ENCODE measurements at regions not wholly inside any gene's neighbourhood (a gene's known extent, or its start where the extent isn't known, plus 50 kb on each side); places are given as distances from the start of the nearest gene placed in this dataset.

- H3K4me3 ChIP-seq (ENCODE audit: low read length): no peak overlapping the region
- H3K27me3 ChIP-seq (ENCODE audit: control insufficient read depth, insufficient read depth, low read length): no peaks in the 10 kb centered on the region
- WGBS (ENCODE audit: insufficient coverage): no CpG with 5 or more reads among the region's 2 CpGs
- H3K36me3 ChIP-seq (ENCODE audit: control insufficient read depth, insufficient read depth, low read length): no peaks in the 10 kb centered on the region
- no peak for DNase-seq
- no peaks in the 10 kb centered on the region for H3K4me1 ChIP-seq (ENCODE audit: control insufficient read depth, insufficient read depth, low read length)
- no peaks in the 10 kb centered on the region for H3K9me3 ChIP-seq (replicated peaks; ENCODE audit: control insufficient read depth, low read depth, low read length)
- no peak overlapping the region for H3K27ac ChIP-seq (ENCODE audit: low read length)
Measured at GRCh38 chr3:98977520-98977919, 76.0 kb upstream of the DCBLD2 start.

GRCh38 chr3:98974442-98974841 lies 72.9 kb upstream of the DCBLD2 start:
- Histone ChIP-seq H3K4me1 (ENCODE audit: control insufficient read depth, insufficient read depth, low read length) (no peaks in the 10 kb centered on the region), H3K36me3 (ENCODE audit: control insufficient read depth, insufficient read depth, low read length) (no peaks in the 10 kb centered on the region), H3K27ac (ENCODE audit: low read length) (no peak overlapping the region), H3K4me3 (ENCODE audit: low read length) (no peak overlapping the region), H3K9me3 (replicated peaks; ENCODE audit: control insufficient read depth, low read depth, low read length) (no peaks in the 10 kb centered on the region), H3K27me3 (ENCODE audit: control insufficient read depth, insufficient read depth, low read length) (no peaks in the 10 kb centered on the region)
- no peak for DNase-seq

- no peak overlapping the region for H3K27ac ChIP-seq (ENCODE audit: low read length)
- WGBS (ENCODE audit: insufficient coverage): no CpG with 5 or more reads among the region's 3 CpGs
Measured at GRCh38 chr3:98972720-98973119, 71.2 kb upstream of the DCBLD2 start.

GRCh38 chr3:98972155-98972554 lies 70.7 kb upstream of the DCBLD2 start:
- DNase-seq: peak; percentile 73
- peak overlapping the region; percentile 7 for H3K27ac ChIP-seq (ENCODE audit: low read length)
- H3K4me1 ChIP-seq (ENCODE audit: control insufficient read depth, insufficient read depth, low read length): peaks cover 2% of the 10 kb centered on the region
- no peaks in the 10 kb centered on the region for H3K27me3 ChIP-seq (ENCODE audit: control insufficient read depth, insufficient read depth, low read length)
- no peak overlapping the region for H3K4me3 ChIP-seq (ENCODE audit: low read length)
- no CpG with 5 or more reads among the region's 2 CpGs for WGBS (ENCODE audit: insufficient coverage)
- H3K9me3 ChIP-seq (replicated peaks; ENCODE audit: control insufficient read depth, low read depth, low read length): no peaks in the 10 kb centered on the region
- no peaks in the 10 kb centered on the region for H3K36me3 ChIP-seq (ENCODE audit: control insufficient read depth, insufficient read depth, low read length)

More at GRCh38 chr3:98972720-98973119, 71.2 kb upstream of the DCBLD2 start:
- DNase-seq: no peak
- Histone ChIP-seq H3K36me3 (ENCODE audit: control insufficient read depth, insufficient read depth, low read length) (no peaks in the 10 kb centered on the region), H3K9me3 (replicated peaks; ENCODE audit: control insufficient read depth, low read depth, low read length) (no peaks in the 10 kb centered on the region), H3K4me1 (ENCODE audit: control insufficient read depth, insufficient read depth, low read length) (peaks cover 2% of the 10 kb centered on the region), H3K27me3 (ENCODE audit: control insufficient read depth, insufficient read depth, low read length) (no peaks in the 10 kb centered on the region), H3K4me3 (ENCODE audit: low read length) (no peak overlapping the region)

GRCh38 chr3:98971169-98971681 lies 69.7 kb upstream of the DCBLD2 start:
- Histone ChIP-seq H3K9me3 (replicated peaks; ENCODE audit: control insufficient read depth, low read depth, low read length) (no peaks in the 10 kb centered on the region), H3K36me3 (ENCODE audit: control insufficient read depth, insufficient read depth, low read length) (no peaks in the 10 kb centered on the region), H3K27me3 (ENCODE audit: control insufficient read depth, insufficient read depth, low read length) (no peaks in the 10 kb centered on the region), H3K4me1 (ENCODE audit: control insufficient read depth, insufficient read depth, low read length) (peaks cover 5% of the 10 kb centered on the region), H3K27ac (ENCODE audit: low read length) (peak overlapping the region; percentile 23), H3K4me3 (ENCODE audit: low read length) (no peak overlapping the region)
- DNase-seq: no peak
- WGBS (ENCODE audit: insufficient coverage): no CpG with 5 or more reads among the region's 1 CpG

- H3K4me3 ChIP-seq (ENCODE audit: low read length): no peak overlapping the region
- no peaks in the 10 kb centered on the region for H3K27me3 ChIP-seq (ENCODE audit: control insufficient read depth, insufficient read depth, low read length)
- DNase-seq: no peak
- H3K27ac ChIP-seq (ENCODE audit: low read length): no peak overlapping the region
- no peaks in the 10 kb centered on the region for H3K36me3 ChIP-seq (ENCODE audit: control insufficient read depth, insufficient read depth, low read length)
- H3K4me1 ChIP-seq (ENCODE audit: control insufficient read depth, insufficient read depth, low read length): peaks cover 5% of the 10 kb centered on the region
- H3K9me3 ChIP-seq (replicated peaks; ENCODE audit: control insufficient read depth, low read depth, low read length): no peaks in the 10 kb centered on the region
Measured at GRCh38 chr3:98969295-98969694, 67.8 kb upstream of the DCBLD2 start.

GRCh38 chr3:98968824-98969223 lies 67.3 kb upstream of the DCBLD2 start:
- no peak for DNase-seq
- WGBS (ENCODE audit: insufficient coverage): 93% methylated on average over 2 of the region's 4 CpGs
- no peaks in the 10 kb centered on the region for H3K27me3 ChIP-seq (ENCODE audit: control insufficient read depth, insufficient read depth, low read length)
- H3K27ac ChIP-seq (ENCODE audit: low read length): no peak overlapping the region
- no peaks in the 10 kb centered on the region for H3K9me3 ChIP-seq (replicated peaks; ENCODE audit: control insufficient read depth, low read depth, low read length)
- H3K4me1 ChIP-seq (ENCODE audit: control insufficient read depth, insufficient read depth, low read length): peaks cover 5% of the 10 kb centered on the region
- H3K36me3 ChIP-seq (ENCODE audit: control insufficient read depth, insufficient read depth, low read length): no peaks in the 10 kb centered on the region
- H3K4me3 ChIP-seq (ENCODE audit: low read length): no peak overlapping the region

GRCh38 chr3:98968347-98968746 lies 66.9 kb upstream of the DCBLD2 start:
- DNase-seq: no peak
- Histone ChIP-seq H3K27ac (ENCODE audit: low read length) (no peak overlapping the region), H3K36me3 (ENCODE audit: control insufficient read depth, insufficient read depth, low read length) (no peaks in the 10 kb centered on the region), H3K27me3 (ENCODE audit: control insufficient read depth, insufficient read depth, low read length) (no peaks in the 10 kb centered on the region), H3K4me3 (ENCODE audit: low read length) (no peak overlapping the region), H3K4me1 (ENCODE audit: control insufficient read depth, insufficient read depth, low read length) (peaks cover 5% of the 10 kb centered on the region), H3K9me3 (replicated peaks; ENCODE audit: control insufficient read depth, low read depth, low read length) (no peaks in the 10 kb centered on the region)

- Histone ChIP-seq H3K27me3 (ENCODE audit: control insufficient read depth, insufficient read depth, low read length) (no peaks in the 10 kb centered on the region), H3K4me1 (ENCODE audit: control insufficient read depth, insufficient read depth, low read length) (peaks cover 5% of the 10 kb centered on the region), H3K4me3 (ENCODE audit: low read length) (no peak overlapping the region), H3K9me3 (replicated peaks; ENCODE audit: control insufficient read depth, low read depth, low read length) (no peaks in the 10 kb centered on the region), H3K27ac (ENCODE audit: low read length) (no peak overlapping the region), H3K36me3 (ENCODE audit: control insufficient read depth, insufficient read depth, low read length) (no peaks in the 10 kb centered on the region)
- DNase-seq: no peak
Measured at GRCh38 chr3:98967758-98968157, 66.3 kb upstream of the DCBLD2 start.

GRCh38 chr3:98966862-98967546 lies 65.5 kb upstream of the DCBLD2 start:
- peak overlapping the region; percentile 31 for H3K27ac ChIP-seq (ENCODE audit: low read length)
- no CpG with 5 or more reads among the region's 4 CpGs for WGBS (ENCODE audit: insufficient coverage)
- no peaks in the 10 kb centered on the region for H3K9me3 ChIP-seq (replicated peaks; ENCODE audit: control insufficient read depth, low read depth, low read length)
- no peaks in the 10 kb centered on the region for H3K36me3 ChIP-seq (ENCODE audit: control insufficient read depth, insufficient read depth, low read length)
- peaks cover 5% of the 10 kb centered on the region for H3K4me1 ChIP-seq (ENCODE audit: control insufficient read depth, insufficient read depth, low read length)
- peak; percentile 61 for DNase-seq
- no peak overlapping the region for H3K4me3 ChIP-seq (ENCODE audit: low read length)
- no peaks in the 10 kb centered on the region for H3K27me3 ChIP-seq (ENCODE audit: control insufficient read depth, insufficient read depth, low read length)

- H3K9me3 ChIP-seq (replicated peaks; ENCODE audit: control insufficient read depth, low read depth, low read length): no peaks in the 10 kb centered on the region
- no peak overlapping the region for H3K4me3 ChIP-seq (ENCODE audit: low read length)
- H3K27ac ChIP-seq (ENCODE audit: low read length): no peak overlapping the region
- no peaks in the 10 kb centered on the region for H3K27me3 ChIP-seq (ENCODE audit: control insufficient read depth, insufficient read depth, low read length)
- H3K36me3 ChIP-seq (ENCODE audit: control insufficient read depth, insufficient read depth, low read length): no peaks in the 10 kb centered on the region
- no peak for DNase-seq
- no CpG with 5 or more reads among the region's 1 CpG for WGBS (ENCODE audit: insufficient coverage)
- peaks cover 5% of the 10 kb centered on the region for H3K4me1 ChIP-seq (ENCODE audit: control insufficient read depth, insufficient read depth, low read length)
Measured at GRCh38 chr3:98966434-98966833, 64.9 kb upstream of the DCBLD2 start.
